ENCODE measurements at regions not wholly inside any gene's neighbourhood (a gene's known extent, or its start where the extent isn't known, plus 50 kb on each side); places are given as distances from the start of the nearest gene placed in this dataset.

GRCh38 chr2:128645631-128646030 is 327.0 kb upstream of the HS6ST1 start:
- in situ Hi-C loops (cut with HindIII; ENCODE audit: low sequenced_read_pairs): no loop called here
- H3K4me3 ChIP-seq (ENCODE audit: low read depth, low read length): no peak overlapping the region
- TF ChIP-seq, protein P1, sequence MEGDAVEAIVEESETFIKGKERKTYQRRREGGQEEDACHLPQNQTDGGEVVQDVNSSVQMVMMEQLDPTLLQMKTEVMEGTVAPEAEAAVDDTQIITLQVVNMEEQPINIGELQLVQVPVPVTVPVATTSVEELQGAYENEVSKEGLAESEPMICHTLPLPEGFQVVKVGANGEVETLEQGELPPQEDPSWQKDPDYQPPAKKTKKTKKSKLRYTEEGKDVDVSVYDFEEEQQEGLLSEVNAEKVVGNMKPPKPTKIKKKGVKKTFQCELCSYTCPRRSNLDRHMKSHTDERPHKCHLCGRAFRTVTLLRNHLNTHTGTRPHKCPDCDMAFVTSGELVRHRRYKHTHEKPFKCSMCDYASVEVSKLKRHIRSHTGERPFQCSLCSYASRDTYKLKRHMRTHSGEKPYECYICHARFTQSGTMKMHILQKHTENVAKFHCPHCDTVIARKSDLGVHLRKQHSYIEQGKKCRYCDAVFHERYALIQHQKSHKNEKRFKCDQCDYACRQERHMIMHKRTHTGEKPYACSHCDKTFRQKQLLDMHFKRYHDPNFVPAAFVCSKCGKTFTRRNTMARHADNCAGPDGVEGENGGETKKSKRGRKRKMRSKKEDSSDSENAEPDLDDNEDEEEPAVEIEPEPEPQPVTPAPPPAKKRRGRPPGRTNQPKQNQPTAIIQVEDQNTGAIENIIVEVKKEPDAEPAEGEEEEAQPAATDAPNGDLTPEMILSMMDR (IDR thresholded peaks at IDR 0.05; ENCODE audit: low read depth, low read length): no peak
- no peak for DNase-seq (ENCODE audit: low read depth, low spot score)

GRCh38 chr2:128646091-128646490 is 327.4 kb upstream of the HS6ST1 start:
- in situ Hi-C loops (cut with HindIII; ENCODE audit: low sequenced_read_pairs): no loop called here
- no peak for DNase-seq (ENCODE audit: low read depth, low spot score)
- H3K4me3 ChIP-seq (ENCODE audit: low read depth, low read length): no peak overlapping the region
- TF ChIP-seq, protein P1 (IDR thresholded peaks at IDR 0.05; ENCODE audit: low read depth, low read length): no peak

DNA sequence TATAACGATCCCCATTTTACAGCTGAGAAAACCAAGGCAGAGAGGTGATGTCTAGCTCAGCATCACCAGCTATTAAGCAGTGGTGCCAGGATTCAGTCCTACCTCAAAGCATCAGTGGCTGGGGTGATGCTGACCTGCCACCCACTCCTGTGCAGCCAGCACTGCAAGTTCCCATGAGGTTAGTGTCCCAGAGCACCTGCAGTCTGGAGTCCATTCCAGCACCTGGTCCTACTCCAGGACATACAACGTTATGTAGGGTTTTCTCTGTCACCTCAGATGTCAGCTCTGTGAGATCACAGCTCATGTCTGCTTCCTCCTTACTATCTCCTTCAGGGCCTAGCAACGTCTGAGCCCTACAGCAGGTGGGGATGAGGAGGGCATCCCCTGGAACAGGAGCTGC is 328.0 kb upstream of the HS6ST1 start:
- H3K4me3 ChIP-seq (ENCODE audit: low read depth, low read length): no peak overlapping the region
- in situ Hi-C loops (cut with HindIII; ENCODE audit: low sequenced_read_pairs): no loop called here
- no peak for DNase-seq (ENCODE audit: low read depth, low spot score)
- TF ChIP-seq, protein P1 (IDR thresholded peaks at IDR 0.05; ENCODE audit: low read depth, low read length): no peak

DNA sequence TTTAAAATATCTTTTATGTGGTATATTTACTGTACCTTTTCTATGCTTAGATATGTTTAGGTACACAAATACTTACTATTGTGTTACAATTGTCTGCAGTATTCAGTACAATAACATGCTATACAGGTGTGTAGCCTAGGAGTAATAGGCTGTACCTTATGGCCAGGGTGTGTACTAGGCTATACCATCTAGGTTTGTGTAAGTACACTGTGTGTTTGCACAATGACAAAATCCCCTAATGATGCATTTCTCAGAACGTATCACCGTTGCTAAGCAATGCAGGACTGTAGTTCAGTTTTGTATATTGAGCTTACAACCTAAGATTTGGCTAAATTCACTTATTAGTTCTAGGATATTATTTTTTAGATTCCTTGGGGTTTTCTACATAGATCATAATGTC is 332.3 kb upstream of the HS6ST1 start:
- H3K4me3 ChIP-seq (ENCODE audit: low read depth, low read length): no peak overlapping the region
- in situ Hi-C loops (cut with HindIII; ENCODE audit: low sequenced_read_pairs): no loop called here
- DNase-seq (ENCODE audit: low read depth, low spot score): no peak
- TF ChIP-seq, protein P1 (IDR thresholded peaks at IDR 0.05; ENCODE audit: low read depth, low read length): no peak

- no peak overlapping the region for H3K4me3 ChIP-seq (ENCODE audit: low read depth, low read length)
- DNase-seq (ENCODE audit: low read depth, low spot score): no peak
- TF ChIP-seq, protein P1 (IDR thresholded peaks at IDR 0.05; ENCODE audit: low read depth, low read length): no peak
- in situ Hi-C loops (cut with HindIII; ENCODE audit: low sequenced_read_pairs): no loop called here
Measured at GRCh38 chr2:128654408-128654807, 335.7 kb upstream of the HS6ST1 start.

GRCh38 chr2:128660836-128661235 is 342.2 kb upstream of the HS6ST1 start:
- TF ChIP-seq, protein P1 (IDR thresholded peaks at IDR 0.05; ENCODE audit: low read depth, low read length): no peak
- in situ Hi-C loops (cut with HindIII; ENCODE audit: low sequenced_read_pairs): no loop called here
- H3K4me3 ChIP-seq (ENCODE audit: low read depth, low read length): no peak overlapping the region
- no peak for DNase-seq (ENCODE audit: low read depth, low spot score)

DNA sequence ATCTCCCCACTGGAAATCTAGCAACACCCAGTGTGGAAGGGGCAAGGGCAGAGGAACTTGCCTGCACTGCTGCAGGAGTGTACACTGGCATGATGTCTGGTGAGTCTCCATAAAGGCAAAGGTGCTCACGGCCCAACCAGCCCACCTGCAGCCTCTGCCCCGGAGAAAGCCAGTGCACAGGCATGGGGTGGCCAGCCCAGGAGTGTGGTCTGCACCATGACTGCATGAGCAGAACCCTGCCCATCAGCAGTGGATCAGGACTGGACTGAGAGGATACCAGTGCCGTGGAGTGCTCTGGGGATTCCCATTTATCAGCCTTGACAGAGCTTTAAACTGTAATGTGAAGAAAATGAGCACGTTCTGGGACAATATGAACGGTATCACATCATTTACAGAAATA is 342.6 kb upstream of the HS6ST1 start:
- no peak for DNase-seq (ENCODE audit: low read depth, low spot score)
- H3K4me3 ChIP-seq (ENCODE audit: low read depth, low read length): no peak overlapping the region
- in situ Hi-C loops (cut with HindIII; ENCODE audit: low sequenced_read_pairs): no loop called here
- TF ChIP-seq, protein P1 (IDR thresholded peaks at IDR 0.05; ENCODE audit: low read depth, low read length): no peak
